Panc1 (cell line): ENCODE measurements at regions not wholly inside any gene's neighbourhood (a gene's known extent, or its start where the extent isn't known, plus 50 kb on each side); places are given as distances from the start of the nearest gene placed in this dataset.

Experiments
- POLR2AphosphoS5 ChIP-seq: IDR thresholded peaks from 2 replicates; pipeline ENCODE4 v1.6.1; 2012; ENCODE audit warnings: mild to moderate bottlenecking, low read depth, low read length, moderate library complexity
- REST ChIP-seq, 2 experiments: IDR thresholded peaks; 2 replicates each; pipeline ENCODE4 v1.6.1; 2011 to 2012; ENCODE audit warnings: low read depth in 2 of 2, control low read depth in 1 of 2, low read length in 1 of 2, mild to moderate bottlenecking in 1 of 2, moderate library complexity in 1 of 2; ENCODE audit not compliant: insufficient read depth in 1 of 2
- SIN3A ChIP-seq: IDR thresholded peaks from 2 replicates; pipeline ENCODE4 v1.6.1; 2012; ENCODE audit warnings: low read depth, mild to moderate bottlenecking, low read length, moderate library complexity, borderline replicate concordance; ENCODE audit not compliant: insufficient read depth
- TF ChIP-seq, protein P1 (sequence below): fragments of 450-650 bp; IDR thresholded peaks from 2 replicates; pipeline ENCODE4 v1.5.1; 2017; ENCODE audit warnings: mild to moderate bottlenecking

GRCh38 chr1:69228501-69228900 is 339.2 kb upstream of the LRRC7 start:
- TF ChIP-seq, protein P1, sequence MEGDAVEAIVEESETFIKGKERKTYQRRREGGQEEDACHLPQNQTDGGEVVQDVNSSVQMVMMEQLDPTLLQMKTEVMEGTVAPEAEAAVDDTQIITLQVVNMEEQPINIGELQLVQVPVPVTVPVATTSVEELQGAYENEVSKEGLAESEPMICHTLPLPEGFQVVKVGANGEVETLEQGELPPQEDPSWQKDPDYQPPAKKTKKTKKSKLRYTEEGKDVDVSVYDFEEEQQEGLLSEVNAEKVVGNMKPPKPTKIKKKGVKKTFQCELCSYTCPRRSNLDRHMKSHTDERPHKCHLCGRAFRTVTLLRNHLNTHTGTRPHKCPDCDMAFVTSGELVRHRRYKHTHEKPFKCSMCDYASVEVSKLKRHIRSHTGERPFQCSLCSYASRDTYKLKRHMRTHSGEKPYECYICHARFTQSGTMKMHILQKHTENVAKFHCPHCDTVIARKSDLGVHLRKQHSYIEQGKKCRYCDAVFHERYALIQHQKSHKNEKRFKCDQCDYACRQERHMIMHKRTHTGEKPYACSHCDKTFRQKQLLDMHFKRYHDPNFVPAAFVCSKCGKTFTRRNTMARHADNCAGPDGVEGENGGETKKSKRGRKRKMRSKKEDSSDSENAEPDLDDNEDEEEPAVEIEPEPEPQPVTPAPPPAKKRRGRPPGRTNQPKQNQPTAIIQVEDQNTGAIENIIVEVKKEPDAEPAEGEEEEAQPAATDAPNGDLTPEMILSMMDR: no peak
- TF ChIP-seq SIN3A (no peak), REST (IDR thresholded peaks at IDR 0.05; ENCODE audit: insufficient read depth in 1 of 2, low read depth in 2 of 2, low read length in 1 of 2) (no peak), POLR2AphosphoS5 (no peak)
